ENCODE measurements at regions not wholly inside any gene's neighbourhood (a gene's known extent, or its start where the extent isn't known, plus 50 kb on each side); places are given as distances from the start of the nearest gene placed in this dataset.

DNA sequence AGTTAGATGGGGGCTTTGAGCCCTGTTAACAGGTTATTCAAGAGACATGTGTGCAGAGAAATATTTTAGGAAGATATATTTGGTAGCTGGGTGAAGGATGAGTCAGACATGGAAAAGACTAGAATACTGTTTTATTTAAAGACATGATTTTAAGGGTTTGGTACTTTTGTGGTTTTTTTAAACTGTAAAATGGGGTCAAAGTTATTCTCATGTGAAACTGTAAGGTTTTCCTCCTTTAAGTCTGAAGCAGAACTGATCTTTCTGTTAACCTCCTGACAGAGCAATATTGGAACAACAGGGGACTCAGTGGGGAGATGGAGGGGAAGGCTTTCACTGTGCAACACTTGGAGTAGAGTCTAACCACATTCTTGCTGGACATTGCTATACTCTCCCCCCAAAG lies 112.4 kb upstream of the LSM6 start:
- no peaks in the 10 kb centered on the region for H3K4me1 ChIP-seq
- no peak for DNase-seq
- H3K4me3 ChIP-seq: no peak overlapping the region
- no peaks in the 10 kb centered on the region for H3K9me3 ChIP-seq
- H3K36me3 ChIP-seq: no peaks in the 10 kb centered on the region
- peaks cover 0 to 4% (median 0%) of the 10 kb centered on the region in 4 donors for H3K27me3 ChIP-seq
- TF ChIP-seq POLR2A (IDR thresholded peaks at IDR 0.05): no peak
- TF ChIP-seq, protein P1, sequence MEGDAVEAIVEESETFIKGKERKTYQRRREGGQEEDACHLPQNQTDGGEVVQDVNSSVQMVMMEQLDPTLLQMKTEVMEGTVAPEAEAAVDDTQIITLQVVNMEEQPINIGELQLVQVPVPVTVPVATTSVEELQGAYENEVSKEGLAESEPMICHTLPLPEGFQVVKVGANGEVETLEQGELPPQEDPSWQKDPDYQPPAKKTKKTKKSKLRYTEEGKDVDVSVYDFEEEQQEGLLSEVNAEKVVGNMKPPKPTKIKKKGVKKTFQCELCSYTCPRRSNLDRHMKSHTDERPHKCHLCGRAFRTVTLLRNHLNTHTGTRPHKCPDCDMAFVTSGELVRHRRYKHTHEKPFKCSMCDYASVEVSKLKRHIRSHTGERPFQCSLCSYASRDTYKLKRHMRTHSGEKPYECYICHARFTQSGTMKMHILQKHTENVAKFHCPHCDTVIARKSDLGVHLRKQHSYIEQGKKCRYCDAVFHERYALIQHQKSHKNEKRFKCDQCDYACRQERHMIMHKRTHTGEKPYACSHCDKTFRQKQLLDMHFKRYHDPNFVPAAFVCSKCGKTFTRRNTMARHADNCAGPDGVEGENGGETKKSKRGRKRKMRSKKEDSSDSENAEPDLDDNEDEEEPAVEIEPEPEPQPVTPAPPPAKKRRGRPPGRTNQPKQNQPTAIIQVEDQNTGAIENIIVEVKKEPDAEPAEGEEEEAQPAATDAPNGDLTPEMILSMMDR (IDR thresholded peaks at IDR 0.05): no peak
- no peak overlapping the region for H3K27ac ChIP-seq
- intact Hi-C loops (cut with DNase I): no loop called here

DNA sequence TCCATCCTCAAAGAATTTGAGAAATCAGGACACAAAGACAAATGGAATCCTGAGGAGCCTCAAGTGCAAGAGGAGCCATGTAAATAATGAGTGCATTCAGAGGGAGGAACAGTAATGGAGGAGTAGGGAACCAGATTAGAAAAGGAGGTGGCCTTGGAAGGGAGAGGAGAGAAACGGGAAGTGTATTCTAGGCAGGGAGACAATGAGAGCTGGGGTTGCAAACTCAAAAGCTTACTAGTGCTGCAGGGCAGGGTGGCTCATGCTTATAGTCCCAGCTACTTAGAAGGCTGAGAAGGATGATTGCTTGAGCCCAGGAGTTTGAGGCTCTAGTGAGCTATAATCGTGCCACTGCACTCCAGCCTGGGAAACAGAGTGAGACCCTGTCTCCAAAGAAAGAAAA lies 113.2 kb upstream of the LSM6 start:
- Histone ChIP-seq H3K4me1 (no peaks in the 10 kb centered on the region), H3K27ac (no peak overlapping the region), H3K4me3 (no peak overlapping the region), H3K9me3 (no peaks in the 10 kb centered on the region), H3K27me3 (peaks cover 0 to 4% (median 0%) of the 10 kb centered on the region in 4 donors), H3K36me3 (no peaks in the 10 kb centered on the region)
- 64 to 68% methylated on average over 2 of the region's 2 CpGs for whole genome bisulfite sequencing, 2 donors
- intact Hi-C loops (cut with DNase I): no loop called here
- TF ChIP-seq, protein P1 (IDR thresholded peaks at IDR 0.05): no peak
- TF ChIP-seq POLR2A (IDR thresholded peaks at IDR 0.05): no peak
- no peak for DNase-seq

DNA sequence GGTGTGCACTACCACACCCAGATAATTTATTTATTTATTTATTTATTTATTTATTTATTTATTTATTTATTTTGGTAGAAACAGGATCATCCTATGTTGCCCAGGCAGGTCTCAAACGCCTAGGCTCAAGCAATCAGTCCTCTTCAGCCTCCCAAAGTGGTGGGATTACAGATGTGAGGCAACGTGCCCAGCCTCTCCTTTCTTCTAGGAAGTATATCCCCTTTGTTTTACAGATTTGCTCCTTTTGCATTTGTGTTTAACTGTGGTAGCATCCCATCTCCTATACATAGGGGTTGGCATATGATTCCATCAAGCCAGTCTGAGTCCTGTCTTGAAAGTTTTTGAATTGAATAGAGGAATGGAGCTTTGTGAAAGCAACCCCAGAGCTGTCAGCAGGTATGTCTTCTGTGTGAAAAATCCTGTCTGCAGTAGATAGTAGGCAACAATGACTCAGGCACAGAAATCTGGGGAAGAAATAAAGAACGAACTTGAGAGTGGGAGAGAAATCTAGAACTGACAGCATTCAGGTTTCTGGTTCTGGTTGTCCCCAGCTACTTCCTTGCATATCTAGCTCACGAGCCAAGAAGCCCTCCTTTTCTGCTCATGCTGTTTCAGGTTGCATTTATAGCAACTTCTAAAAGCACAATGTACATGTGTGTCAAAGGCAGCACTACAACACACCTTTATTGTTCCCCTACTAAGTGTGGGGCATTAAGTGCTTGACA lies 113.7 kb upstream of the LSM6 start:
- TF ChIP-seq, protein P1 (IDR thresholded peaks at IDR 0.05): no peak
- no peak for TF ChIP-seq POLR2A (IDR thresholded peaks at IDR 0.05)
- H3K9me3 ChIP-seq: no peaks in the 10 kb centered on the region
- H3K4me3 ChIP-seq: no peak overlapping the region
- DNase-seq: no peak
- H3K36me3 ChIP-seq: no peaks in the 10 kb centered on the region
- intact Hi-C loops (cut with DNase I): no loop called here
- H3K27me3 ChIP-seq: peaks cover 0 to 4% (median 0%) of the 10 kb centered on the region in 4 donors
- H3K4me1 ChIP-seq: no peaks in the 10 kb centered on the region
- 58 to 70% methylated on average over 4 of the region's 4 CpGs for WGBS, 2 donors
- H3K27ac ChIP-seq: no peak overlapping the region

DNA sequence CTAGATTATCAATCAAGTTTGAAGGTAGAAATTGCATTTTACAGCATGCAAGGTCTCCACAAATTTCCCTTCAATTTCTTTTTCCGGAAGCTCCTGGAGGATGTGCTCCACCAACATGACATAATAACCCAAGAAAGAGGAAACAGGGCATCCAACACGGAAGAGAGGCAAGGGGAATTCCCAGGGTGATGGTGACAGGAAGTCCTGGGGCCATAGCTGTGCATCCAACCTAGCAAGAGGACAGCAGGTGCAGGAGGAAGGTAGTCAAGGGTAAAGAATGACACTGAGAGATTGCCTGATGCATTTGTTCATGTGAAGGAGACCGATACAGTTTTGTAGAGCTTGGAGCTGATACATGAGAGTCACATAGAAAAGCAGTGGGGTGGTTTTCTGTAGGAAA lies 115.7 kb upstream of the LSM6 start:
- WGBS, 2 donors: 42 to 58% methylated on average over 3 of the region's 3 CpGs
- Histone ChIP-seq H3K4me1 (no peaks in the 10 kb centered on the region), H3K9me3 (no peaks in the 10 kb centered on the region), H3K27ac (no peak overlapping the region), H3K27me3 (peaks cover 0 to 8% (median 0%) of the 10 kb centered on the region in 4 donors), H3K36me3 (no peaks in the 10 kb centered on the region), H3K4me3 (no peak overlapping the region)
- intact Hi-C loops (cut with DNase I): no loop called here
- TF ChIP-seq, protein P1 (IDR thresholded peaks at IDR 0.05): no peak
- TF ChIP-seq POLR2A (IDR thresholded peaks at IDR 0.05): no peak
- no peak for DNase-seq

DNA sequence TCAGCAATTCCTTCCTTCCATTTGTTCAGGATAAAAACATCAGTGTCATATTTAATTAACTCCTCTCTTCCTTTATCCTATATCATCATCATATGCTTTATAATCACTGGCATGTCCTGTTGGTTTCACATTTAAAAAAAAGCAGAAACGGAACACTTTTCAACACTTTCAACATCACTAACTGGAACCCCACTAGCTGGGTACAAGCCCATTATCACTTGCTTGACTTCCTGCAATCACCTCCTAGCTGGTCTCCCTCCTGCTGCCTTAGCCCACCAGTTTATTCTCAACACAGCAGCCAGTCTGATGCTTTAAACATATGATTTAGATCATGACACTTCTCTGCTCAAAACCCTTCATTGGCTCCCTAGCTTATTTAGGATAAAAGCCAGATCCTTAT lies 116.4 kb upstream of the LSM6 start:
- H3K36me3 ChIP-seq: no peaks in the 10 kb centered on the region
- TF ChIP-seq, protein P1 (IDR thresholded peaks at IDR 0.05): no peak
- no peak for TF ChIP-seq POLR2A (IDR thresholded peaks at IDR 0.05)
- no peaks in the 10 kb centered on the region for H3K4me1 ChIP-seq
- WGBS, 2 donors: 79 to 85% methylated on average over 1 of the region's 1 CpG
- no peak for DNase-seq
- peaks cover 0 to 8% (median 0%) of the 10 kb centered on the region in 4 donors for H3K27me3 ChIP-seq
- no peak overlapping the region for H3K27ac ChIP-seq
- no peak overlapping the region for H3K4me3 ChIP-seq
- no peaks in the 10 kb centered on the region for H3K9me3 ChIP-seq
- intact Hi-C loops (cut with DNase I): no loop called here

All from esophagus squamous epithelium (tissue), 5 donors.